Activated CD8-positive, alpha-beta memory T cell treated with anti-CD3 and anti-CD28 coated beads for 36 hours (primary cell): ENCODE measurements at regions not wholly inside any gene's neighbourhood (a gene's known extent, or its start where the extent isn't known, plus 50 kb on each side); places are given as distances from the start of the nearest gene placed in this dataset.
"Not testable (repeated sequence)": the region's sequence is repeated elsewhere in the genome, so short reads cannot be mapped to it uniquely, and the experiment has no call there.

Experiments used
- CTCF ChIA-PET: fragments of 350-600 bp; sonication (Branson Sonifier 250); formaldehyde crosslinking; loops from one replicate; lab custom pipeline; 2021; ENCODE audit warnings: antibody characterized with exemption; lab: Charles Lee
- POLR2A ChIA-PET: fragments of 350-600 bp; sonication (Branson Sonifier 250); formaldehyde crosslinking; loops from one replicate; lab custom pipeline; 2021; ENCODE audit warnings: antibody characterized with exemption; lab: Charles Lee

DNA sequence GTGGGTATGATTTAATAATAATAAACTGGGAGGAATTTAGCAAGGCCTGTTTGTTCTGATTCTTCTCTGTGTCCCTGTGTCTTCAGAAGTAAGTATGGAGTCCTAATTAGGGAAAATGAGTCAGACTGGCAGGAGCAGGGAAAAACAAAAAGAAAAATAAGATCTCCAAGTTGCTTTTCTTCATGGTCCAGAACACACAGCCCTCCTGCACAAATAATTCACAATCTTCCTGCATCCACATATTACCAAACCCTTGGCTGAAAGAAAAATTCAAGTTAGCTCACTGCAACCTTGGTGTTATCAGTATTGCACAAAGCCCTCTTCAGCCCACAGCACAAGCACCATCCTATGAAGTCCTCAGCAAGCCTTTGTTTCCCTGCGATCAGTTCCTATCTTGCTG is 142.0 kb upstream of the LAMA2 start:
- ChIA-PET POLR2A (no interaction called here), CTCF (no interaction called here)

GRCh38 chr6:128739112-128739511 is 143.8 kb upstream of the LAMA2 start:
- ChIA-PET POLR2A (no interaction called here), CTCF (no interaction called here)

DNA sequence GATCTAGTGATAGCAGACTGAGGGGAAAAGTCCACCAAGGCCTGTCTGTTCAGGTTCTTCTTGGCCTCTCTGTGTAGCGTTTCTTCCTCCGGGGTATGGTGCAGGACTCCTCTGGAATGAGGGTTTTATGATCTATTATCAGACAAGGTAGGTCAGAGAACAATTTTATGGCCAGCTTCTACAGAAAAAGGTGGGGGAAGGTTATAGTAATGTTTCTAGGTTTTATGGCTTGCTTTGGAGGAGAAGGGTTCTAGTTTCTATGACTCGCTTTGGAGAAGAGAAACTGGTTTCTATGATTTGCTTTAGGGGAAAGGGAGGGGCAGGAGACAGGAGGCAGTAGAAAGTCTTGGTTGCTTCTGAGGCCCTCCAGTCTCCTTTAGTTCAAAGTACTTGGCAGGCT is 144.8 kb upstream of the LAMA2 start:
- POLR2A ChIA-PET = no interaction called here
- CTCF ChIA-PET = no interaction called here

DNA sequence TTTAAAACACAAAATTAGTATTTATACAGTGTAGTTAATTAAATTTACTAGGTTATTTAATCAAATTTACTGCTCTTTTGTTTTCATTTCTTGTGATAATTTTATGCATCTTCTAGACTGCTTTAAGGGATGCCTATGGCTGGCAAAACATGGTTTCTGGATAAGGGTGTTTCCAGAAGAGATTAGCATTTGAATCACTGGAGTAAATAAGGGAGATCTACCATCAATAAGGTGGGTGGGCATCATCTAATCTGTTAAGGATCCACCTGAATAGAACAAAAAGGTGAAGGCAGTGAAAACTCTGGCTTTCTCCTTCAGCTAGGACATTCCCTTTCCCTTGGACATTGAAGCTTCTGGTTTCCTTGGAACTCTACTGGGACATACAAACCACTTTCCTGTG is 146.2 kb upstream of the LAMA2 start:
- CTCF ChIA-PET = no interaction called here
- POLR2A ChIA-PET = no interaction called here

DNA sequence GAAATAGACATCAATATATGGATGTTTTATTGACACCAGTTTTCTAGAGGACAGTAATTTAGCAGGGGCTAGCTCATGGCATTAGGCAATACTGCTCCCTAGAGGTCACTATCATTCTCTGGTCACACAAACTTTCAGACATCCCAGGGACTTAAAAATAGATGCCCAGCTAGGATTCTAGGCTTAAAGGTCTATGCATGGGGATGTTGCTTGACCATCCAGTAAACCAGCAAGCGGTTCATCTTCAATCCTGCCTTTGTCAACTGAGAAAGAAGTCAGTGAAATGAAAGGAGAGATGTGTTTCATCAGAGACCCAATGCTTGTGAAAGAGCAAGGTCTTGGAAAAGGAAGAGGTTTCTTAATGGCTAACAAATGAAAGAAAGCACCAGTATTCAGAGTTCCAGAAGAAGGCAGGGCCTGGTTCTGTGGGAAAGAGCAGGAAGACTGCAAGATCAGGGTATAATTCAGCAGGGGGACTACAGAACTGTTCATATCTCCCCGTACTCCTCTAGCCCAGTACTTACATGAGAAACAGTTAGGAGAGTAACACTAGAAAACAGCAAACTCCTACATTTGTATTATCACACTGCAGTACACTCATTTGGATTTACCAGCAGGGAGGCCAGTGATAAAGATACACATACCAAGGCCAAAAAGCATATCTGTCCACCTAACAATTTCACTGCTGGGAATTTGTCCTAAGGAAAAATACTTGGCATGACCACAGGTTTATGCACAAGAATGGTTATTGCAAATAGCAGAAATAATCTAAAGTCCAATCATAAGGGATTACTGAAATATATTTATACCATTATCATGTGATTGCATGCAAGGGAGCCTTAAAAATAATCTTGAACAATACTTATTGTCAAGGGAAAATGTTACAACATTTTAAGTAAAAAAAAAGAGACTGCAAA is 151.4 kb upstream of the LAMA2 start:
- ChIA-PET CTCF (no interaction called here), POLR2A (no interaction called here)

DNA sequence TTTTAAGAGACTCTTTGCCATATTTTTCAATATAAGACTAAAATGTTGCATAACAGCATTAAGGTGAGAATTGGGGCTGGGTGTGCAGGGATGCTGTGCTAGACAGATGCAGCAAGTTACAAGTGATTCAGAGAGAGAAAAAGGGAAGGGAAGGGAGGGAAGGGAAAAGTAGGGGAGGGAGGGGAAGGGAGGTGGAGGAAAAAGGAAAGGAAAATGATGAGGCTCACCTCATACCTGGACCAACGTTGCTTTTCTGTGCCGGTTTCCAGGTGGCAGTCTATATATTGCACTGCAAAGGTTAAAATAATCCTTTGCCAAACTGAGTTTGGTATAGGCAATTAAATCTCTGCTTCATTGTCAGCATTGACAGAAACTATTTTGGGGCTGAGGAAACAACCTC is 155.4 kb upstream of the LAMA2 start:
- CTCF ChIA-PET = no interaction called here
- POLR2A ChIA-PET = no interaction called here

GRCh38 chr6:128725271-128726233 is 157.4 kb upstream of the LAMA2 start:
- POLR2A ChIA-PET = no interaction called here
- CTCF ChIA-PET = no interaction called here

DNA sequence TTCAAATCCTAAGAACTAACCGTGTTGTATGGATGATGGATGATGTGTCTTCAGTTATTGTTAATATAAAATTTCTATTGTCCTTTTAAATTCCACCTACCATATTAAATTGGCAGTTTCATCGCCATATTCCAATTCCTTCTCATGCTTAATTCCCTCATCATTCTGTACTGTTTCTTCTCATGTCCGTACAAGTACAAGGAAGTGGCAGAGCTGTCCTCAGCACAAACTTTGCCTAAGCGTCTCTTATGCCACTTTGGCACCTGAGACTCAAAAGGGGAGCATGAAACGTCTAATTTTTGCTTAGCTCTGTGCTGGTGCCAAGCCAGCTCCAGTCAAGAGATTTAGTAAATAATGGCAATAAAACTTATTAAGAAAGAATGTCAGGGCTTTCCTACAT is 158.2 kb upstream of the LAMA2 start:
- POLR2A ChIA-PET = no interaction called here
- CTCF ChIA-PET = no interaction called here

- ChIA-PET POLR2A (no interaction called here), CTCF (no interaction called here)
Measured at GRCh38 chr6:128723667-128724066, 159.3 kb upstream of the LAMA2 start.

- CTCF ChIA-PET = no interaction called here
- POLR2A ChIA-PET = no interaction called here
Measured at GRCh38 chr6:128720891-128721290, 162.0 kb upstream of the LAMA2 start.

GRCh38 chr6:128719786-128720185 is 163.2 kb upstream of the LAMA2 start:
- ChIA-PET CTCF (no interaction called here), POLR2A (no interaction called here)

GRCh38 chr6:128713461-128713860 is 169.5 kb upstream of the LAMA2 start:
- POLR2A ChIA-PET = no interaction called here
- CTCF ChIA-PET = no interaction called here

GRCh38 chr6:128712898-128713297 is 170.0 kb upstream of the LAMA2 start:
- ChIA-PET POLR2A (no interaction called here), CTCF (no interaction called here)

GRCh38 chr6:128711149-128711548 is 171.8 kb upstream of the LAMA2 start:
- CTCF ChIA-PET = no interaction called here
- POLR2A ChIA-PET = no interaction called here

- CTCF ChIA-PET = no interaction called here
Measured at GRCh38 chr6:128710315-128710714, 172.6 kb upstream of the LAMA2 start.

DNA sequence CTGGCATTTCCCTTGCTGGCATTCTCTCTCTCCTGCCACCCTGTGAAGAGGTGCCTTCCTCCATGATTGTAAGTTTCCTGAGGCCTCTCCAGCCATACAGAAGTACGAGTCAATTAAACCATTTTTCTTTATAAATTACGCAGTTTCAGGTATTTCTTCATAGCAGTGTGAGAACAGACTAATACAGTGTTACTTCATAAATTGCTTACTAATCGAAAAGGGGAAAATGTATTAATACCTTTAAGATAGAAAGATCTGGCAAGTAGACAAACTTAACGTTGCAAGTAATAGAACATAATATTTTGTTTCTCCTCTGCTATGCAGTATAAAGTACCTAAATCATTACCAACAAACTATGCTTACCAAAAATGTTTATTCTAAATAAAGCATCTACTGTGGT is 178.3 kb upstream of the LAMA2 start:
- POLR2A ChIA-PET = no interaction called here
- CTCF ChIA-PET = no interaction called here

More at GRCh38 chr6:128710315-128710714, 172.6 kb upstream of the LAMA2 start:
- POLR2A ChIA-PET = no interaction called here

DNA sequence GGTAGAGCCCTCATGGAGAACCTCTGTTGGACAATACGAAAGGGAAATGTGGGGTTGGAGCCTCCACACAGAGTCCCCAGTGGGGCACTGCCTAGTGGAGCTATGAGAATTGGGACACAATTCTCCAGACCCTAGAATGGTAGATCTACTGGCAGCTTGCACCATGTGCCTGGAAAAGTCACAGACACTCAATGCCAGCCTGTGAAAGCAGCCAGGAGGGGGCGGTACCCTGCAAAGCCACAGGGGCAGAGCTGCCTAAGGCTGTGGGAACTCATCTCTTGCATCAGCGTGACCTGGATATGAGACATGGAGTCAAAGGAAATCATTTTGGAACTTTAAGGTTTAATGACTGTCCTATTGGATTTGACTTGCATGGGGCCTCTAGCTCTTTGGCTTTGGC is 179.1 kb upstream of the LAMA2 start:
- POLR2A ChIA-PET, CTCF ChIA-PET: not testable (repeated sequence)

DNA sequence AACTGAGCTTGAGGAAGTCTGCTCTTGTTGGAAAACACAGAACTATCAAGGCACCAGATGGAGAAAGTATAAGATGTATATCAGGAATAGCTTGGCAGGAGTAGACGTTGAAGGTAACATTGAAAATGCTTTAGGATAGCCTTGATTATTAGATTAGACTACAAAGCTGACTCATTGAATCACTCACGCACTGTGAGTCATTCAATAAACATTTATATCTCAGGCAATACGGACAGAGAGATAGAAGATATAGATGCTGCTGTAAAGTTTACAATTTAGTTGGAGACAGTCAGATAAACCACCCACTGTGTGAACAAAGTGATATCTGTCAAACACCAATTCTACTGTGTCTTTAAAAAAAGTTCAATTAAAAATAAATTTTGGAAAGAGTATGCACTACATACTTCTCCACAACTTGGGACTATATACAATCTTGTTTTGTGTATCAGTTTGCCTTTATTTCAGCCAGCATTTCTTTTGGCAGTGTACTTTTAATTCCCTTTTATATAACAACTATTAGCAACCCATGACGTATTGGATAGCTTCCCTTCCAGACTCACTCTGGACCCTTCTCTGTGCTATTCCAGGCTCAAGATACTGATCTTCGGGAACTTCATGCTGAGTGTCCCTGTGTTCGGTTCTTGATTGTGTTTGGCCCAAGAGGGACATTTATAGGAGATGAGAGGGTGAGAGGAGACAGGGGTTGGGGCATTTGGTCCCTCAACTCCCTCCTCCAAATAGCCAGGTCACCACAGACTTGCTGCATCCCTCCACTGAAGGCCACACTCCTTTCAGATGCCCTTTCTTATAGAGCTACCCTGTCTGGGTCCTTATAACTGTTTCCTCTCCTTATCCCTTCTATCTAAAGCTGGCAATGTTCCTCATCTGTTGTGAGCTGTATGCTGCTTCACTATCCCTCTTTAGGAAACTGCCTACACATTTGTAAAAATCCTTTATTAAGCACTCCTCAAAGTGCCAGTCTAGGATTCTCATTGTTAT is 176.6 kb upstream of the PTPRK start:
- CTCF ChIA-PET = no interaction called here
- POLR2A ChIA-PET = no interaction called here

GRCh38 chr6:128694303-128695009 is 174.1 kb upstream of the PTPRK start:
- ChIA-PET CTCF (no interaction called here), POLR2A (no interaction called here)
